Lung microvascular endothelial cell (primary cell): ENCODE measurements at regions not wholly inside any gene's neighbourhood (a gene's known extent, or its start where the extent isn't known, plus 50 kb on each side); places are given as distances from the start of the nearest gene placed in this dataset.

Experiments used
- DNase-seq, 2 donors: peaks; one replicate each; pipeline versions ENCODE4 v3.0.0 to v3.0.0-alpha.2; 2010; ENCODE audit warnings: low read depth in 2 of 2

DNA sequence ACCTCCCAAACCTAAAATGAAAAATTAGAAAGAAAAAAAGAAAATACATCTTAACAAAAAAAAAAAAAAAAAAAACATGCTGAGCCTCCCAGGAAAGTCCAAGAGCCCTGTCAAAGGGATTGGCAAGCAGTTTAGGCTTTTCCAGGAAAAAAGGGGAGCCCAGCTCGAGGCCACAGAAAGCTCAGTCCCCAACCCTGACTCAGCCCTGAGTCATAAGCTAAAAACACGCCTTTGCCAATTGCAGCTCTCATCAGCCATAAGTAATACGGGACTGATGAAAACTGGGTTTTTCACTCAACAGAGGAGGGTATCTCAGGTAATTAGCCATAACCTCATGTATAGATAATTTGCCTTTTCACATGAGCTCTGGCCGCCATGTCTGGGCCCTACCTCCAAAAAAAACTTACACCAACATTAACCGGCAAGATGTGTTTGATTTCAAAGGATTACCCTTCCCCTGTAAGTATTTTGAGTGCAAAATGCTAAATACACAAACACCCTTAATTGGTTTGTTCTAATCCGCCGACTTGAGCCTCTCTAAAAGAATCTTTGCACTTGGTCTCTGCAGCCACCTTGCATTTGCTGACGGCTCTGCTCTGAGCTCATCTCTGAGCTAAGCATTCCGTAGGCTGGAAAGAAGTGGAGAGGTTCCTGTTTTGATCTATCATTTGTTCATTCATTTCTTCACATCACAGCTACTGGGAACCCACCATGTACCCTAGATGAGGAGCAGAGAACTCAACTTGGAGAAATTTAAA, 319.2 kb downstream of the BCL11B start:
- no peak for DNase-seq

DNA sequence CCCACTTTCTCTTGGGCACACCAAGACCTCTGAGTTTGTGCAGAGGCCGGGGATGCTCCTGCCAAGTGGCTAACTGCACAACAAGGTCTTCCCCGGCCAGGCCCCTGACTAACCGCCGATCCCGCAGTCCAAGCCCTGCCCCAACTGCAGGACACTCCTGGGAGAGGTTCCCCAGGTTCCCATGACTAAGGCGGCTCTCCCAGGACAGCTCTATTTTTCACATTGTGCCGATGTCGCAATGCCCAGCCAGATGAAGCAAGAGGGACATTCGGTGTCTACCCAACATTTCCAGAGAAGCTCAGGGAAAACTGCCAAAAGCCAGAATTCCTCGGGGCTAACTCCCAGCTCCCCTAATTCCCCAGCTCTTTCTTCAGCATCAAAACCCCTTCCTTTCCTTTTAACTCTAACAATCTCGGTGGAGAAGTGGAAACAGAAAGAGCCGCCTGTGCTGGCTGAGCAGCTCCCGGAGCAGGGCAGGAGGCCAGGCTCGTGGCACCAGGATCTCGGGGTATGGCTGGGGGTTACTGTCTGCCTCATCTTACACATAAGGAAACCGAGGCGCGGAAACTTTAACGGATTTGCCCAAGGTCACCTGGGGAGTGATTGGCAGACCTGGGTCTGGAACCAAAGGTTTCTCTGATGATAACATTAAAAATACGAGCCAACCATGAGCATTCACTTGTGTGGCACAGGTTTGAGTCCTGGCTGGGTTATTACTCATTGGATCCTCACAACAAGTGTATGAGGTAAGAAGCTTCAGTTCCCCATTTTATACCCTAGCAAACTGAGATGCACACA, 318.2 kb downstream of the BCL11B start:
- no peak for DNase-seq

DNA sequence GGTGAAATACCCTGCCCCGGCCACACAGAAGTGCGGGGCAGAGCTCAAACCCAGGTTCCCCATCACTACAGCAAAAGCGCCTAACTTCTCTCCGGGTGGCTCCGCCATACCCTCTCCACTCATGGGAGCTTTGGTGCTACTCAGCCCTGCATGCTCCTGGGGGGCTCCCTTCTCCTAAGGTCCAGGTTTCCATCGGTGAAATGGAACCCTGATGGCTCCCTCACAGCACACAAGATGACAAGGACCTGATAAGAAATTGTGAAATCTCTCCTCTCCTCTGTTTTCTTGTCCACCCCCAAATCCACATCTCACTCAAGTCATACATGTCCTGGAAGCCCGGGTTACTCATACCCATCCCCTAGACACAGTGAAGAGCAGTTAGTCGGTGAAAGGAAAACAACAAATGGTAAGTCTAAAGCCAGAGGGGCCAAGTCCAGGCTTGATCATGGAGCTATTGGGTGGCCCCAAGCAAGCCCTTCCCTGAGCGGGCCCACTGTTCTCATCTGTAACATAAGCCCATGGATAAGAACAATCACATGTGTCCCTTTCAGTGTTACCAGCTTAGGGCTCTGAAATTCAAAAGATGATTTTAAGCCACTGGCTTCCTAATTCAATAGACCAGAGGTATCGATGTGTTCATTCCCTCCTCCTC, 317.5 kb downstream of the BCL11B start:
- DNase-seq, result no peak

DNA sequence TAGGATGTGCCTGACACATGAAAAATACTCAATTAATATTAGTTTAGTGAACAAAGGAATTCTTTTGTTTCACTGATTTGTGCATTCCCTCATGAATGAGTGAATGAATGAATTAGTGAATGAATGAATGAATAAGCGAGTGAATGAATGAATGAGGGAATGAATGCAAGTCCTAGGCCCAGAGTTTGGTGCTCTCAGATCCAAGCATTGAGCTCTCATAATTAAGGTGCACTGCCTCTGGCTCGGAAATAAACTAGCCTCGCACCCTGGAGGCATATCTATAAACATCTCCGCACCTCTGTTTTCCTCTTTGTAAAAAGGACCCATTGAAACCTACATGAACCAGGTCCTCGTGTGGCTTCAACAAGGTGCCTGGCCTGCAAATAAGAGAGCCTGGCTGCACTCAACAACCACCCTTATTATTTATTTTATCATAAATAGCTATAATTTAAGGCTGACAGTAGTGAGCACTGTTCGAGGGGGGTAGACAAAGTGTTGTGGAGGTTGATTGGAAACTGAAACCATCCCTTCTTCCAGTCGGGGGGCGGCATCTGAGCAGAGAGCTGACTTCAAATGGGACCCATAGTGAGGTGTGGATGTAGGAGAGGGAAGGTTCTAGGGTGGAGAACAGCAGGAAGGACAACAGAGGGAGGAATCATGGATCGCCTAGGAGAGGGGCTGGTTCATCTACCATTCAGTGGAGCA, 316.8 kb downstream of the BCL11B start:
- DNase-seq, result no peak

DNA sequence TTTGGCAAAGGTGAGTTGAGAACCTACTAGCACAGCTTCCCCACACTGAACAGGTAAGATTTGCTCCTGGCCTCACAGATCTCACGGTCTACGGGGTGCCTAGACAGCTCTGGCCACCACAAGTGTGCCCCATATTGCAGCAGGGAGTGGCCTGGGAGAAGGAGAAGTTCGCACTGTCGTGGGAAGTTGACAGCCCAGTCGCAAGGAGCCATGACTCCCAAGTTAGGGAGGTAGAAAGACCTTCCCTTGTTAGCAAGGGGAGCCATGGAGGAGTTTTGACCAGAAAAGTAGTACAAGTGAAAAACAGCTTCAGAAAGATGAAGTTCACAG, 316.3 kb downstream of the BCL11B start:
- no peak for DNase-seq

DNA sequence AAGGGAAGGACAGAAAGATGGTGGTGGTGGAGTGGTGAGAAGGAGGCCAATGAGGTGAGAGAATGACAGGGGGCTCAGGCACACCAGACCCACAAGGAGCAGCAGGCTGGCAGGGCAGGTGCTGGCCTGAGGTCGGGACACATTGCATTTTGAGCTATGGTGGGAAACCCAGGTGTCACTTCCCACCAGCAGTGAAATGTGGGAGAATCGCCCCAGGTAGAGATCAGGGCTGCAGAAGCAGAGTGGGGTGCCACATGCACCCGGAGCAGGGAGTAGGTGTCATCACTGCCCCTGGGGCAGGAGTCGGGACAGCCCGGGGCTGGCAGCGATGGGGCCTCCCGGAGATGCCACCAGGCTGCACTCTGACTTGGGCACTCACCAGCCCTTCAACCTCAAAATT, 315.8 kb downstream of the BCL11B start:
- DNase-seq, result no peak

DNA sequence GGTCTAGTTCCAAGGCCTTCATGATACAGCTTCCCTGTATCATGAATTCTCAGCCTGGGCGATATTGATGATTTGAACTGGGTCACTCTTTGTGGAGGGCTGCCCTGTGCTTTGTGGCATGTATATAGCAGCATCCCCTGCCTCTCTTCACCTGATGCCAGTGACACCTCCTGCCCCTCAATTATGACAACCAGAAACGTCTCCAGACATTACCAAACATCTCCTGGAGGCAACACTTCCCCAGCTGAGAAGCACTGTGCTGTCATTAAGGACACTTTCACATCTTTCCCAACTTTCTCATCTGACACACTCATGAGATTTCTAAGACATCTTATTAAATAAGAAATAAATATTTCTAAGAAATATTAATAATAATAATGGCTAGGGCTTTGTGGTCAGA, 315.3 kb downstream of the BCL11B start:
- DNase-seq, result no peak

DNA sequence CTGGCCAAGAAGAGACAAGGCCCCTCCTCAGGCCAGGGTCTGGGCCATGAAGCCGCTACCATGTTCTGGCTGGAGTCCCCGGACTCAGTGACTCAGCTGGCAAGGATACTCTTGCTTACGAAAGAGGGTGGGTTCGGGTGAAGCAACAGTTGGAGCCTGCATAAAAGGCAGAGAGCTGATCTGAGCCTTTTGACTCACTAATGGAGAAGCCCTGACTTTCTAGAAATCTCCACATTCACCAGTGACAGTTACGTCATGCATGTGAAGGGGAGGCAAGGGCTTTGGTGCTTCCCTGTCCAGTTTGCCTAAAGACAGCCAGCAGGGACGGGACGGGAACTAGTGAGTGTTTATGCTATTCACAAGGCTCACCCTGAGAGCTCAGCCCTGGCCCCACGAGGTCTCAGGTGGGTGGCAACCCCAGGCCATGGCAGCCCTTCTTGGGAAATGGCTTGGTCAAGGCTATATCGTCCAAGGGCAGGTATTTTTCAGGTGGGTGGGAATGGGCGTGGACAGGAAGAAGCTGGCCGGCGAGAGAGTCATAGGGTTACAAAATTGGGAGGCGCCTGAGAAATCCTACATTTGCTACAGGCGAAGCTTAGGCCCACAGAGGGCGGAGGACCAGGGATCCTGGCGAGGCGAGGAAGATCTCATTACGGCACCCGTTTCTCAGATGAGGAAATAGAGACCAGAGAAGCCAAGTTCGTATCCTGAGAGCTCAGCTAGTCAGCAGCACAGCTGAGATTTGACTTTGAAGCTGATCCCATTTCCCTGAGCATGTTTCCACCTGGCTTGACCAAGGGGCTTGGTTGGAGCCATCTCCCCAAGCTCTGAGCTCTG, 314.6 kb downstream of the BCL11B start:
- no peak for DNase-seq

DNA sequence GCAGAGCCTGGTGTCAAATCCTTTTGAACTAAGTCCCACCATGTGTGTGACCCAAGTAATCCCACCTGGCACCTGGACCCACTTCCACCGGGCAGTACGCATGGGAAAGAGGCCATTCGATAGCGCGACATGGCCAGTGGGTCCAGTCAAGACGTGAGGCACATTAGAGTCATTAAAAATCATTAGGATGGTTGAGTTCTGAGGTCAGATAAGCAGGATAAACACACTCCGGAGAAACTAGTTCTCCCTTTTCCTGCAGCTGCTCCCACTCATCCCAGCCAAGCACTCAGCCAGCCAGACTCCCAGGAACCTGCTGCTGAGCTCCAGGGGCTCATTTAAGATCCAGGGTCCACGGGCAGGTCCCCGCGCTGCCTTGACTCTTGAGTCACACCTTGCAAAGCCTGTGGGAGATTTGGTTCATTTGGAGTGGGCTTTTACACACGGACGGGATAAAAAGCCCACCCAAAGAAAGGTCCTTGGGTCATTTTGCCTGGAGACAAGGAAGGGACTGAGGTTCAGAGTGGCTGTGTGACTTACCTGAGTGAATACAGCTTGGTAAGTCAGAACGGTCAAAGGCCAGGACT, 313.9 kb downstream of the BCL11B start:
- DNase-seq, result no peak

DNA sequence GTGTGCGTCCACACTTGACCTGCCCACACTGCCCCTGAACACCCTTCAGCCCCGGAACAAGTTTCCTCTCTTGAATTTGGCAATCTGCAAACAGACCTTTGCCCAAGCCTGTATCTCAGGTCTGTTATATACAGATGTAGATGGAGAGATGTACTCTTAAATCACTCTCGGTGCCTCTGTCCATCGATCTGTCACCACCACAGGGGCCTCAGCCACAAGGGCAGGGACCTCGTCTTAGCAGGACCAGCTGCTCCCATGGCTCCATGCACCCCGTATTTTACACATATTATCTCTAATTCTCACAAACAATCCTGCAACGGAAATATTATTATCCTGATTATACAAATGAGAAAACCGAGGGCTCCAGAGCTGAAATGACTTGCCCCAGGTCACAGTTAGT, 313.4 kb downstream of the BCL11B start:
- DNase-seq, result no peak

DNA sequence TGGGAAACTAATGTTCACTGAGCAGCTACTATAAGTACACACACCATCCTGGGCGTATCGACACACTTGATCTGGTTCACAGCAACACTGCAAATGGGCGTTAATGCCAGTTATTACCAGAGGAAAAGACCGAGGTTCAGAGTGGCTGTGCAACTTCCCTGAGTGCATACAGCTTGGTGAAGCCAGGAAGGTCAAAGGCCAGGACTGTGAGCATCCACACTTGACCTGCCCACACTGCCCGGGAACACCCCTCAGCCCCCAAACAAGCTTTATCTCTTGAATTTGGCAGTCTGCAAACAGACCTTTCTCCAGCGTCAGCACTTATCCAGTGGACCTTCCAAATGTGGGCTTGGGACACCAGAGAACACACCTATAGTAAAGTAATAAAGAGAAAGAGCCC, 312.6 kb downstream of the BCL11B start:
- DNase-seq, result no peak

DNA sequence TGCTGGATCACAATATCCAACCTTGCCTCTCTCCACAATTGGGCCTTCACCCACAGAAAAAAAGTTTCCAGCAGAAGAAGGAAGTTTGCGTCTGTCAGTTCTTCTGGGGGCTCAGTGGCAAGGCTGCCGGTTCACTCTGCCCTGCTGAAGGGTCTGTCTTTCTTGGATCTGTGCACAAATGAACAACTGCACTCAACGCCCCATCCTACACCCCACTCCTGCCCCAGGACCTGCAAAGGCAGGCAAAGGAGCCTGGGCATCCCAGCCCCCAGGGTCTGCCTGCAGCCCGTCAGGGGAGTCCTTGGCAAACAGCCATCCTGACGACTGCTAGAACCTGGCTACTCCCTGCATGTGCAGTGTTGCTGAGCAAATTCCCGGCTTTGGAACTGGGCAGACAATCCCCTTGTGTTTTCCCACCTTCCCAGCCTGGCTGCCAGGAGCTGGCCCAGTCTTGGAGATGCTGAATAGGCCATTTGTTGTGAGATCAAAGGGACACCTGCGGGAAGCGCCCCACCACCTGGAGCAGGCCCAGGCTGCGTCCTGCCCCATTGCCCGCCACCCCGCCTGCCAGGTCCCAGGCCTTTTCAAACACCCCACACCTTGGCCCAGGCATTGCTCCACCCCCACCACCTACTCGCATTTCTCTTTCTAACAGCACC, 311.9 kb downstream of the BCL11B start:
- no peak for DNase-seq

DNA sequence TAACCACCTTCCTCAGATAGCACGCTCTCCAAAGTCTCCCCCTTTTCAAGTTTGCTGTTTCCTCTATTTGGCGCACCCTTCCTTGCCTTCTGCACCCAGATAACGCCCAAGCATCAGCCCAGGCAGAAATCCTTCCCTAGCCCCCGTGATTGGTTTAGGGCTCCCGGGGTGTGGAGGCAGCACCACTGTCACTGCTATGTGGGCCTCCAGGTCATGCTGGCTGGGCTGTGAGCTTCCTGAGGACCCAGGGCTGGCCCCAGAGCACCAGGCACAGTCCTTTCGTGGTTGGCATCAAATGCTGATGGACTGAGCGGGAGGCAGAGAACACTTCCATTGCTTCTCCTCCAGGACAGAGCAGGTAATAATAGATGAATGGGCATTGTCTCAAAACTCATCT, 311.4 kb downstream of the BCL11B start:
- no peak for DNase-seq

DNA sequence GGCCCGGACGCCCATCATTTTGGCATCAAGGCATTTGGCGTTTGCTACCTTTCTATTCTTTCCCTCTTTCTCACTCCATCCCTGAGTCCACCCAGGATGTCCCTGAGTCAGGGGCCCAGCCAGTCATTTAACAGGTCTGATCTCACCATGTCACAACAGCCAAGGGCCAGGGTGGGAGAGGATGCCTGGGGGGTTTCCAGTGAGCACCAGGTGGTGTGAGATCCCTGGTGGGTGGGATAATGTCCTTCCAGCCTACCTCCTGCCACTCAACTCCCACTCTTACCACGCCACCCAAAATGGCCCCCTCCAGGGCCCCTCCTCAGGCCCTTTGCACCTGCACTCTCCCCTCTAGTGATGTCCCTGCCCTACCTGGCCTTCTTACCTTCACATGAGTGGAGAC, 310.8 kb downstream of the BCL11B start:
- DNase-seq, result no peak

DNA sequence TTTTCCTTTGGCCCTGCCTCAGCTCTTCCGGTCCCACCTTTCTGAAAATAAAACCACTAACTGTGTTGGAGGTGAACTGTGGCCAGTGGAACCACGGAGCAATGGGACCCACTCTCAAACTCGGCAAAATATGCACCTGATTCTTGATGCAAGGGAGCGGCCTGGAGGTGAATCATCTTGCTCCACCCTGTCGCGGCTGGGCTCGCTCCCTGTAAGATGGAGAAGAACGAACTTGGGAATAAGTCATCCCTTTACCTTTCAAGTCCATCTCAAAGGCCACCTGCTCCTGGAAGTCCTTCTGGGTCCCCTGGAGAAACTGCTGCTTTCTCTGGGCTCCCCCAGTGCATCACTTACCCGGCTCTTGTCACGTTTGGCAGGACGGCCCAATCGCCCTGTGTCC, 309.9 kb downstream of the BCL11B start:
- DNase-seq, result no peak

DNA sequence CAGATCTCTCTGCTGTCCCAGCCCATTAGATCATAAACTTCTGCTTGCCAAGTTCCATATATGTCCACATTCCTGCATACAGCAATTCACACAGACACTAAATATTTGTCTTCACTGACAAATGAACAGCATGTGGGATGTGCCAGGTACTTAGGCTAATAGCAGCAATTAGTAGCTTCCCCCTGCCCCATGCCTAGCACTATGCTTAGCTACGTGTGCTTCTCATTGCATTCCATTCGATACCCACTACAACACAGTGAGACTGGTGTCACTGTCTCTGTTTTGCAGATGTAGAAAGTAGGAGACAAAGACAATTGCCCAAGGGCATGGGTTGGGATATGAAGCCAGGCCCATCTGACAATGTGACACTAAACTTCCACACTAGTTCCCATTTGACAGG, 308.4 kb downstream of the BCL11B start:
- no peak for DNase-seq

DNA sequence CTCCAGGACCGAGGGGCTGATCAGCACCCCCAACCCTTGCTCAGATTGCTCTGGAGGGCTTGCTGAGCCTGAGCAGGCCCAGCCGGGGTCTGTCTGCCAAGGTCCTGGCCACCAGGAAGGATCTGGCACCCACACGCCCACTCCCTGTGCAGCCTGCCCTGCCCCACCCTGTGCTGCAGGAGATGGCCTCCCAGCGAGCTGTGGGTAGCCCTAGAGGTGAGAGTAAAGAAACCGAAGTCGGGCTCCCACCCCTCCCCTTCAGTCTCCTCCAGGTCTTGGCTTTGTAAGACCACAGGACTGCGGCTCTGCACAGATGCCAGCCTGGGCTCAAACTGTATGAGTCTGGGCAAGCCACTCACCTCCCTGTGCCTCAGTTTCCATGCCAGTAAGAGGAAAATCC, 307.8 kb downstream of the BCL11B start:
- no peak for DNase-seq

DNA sequence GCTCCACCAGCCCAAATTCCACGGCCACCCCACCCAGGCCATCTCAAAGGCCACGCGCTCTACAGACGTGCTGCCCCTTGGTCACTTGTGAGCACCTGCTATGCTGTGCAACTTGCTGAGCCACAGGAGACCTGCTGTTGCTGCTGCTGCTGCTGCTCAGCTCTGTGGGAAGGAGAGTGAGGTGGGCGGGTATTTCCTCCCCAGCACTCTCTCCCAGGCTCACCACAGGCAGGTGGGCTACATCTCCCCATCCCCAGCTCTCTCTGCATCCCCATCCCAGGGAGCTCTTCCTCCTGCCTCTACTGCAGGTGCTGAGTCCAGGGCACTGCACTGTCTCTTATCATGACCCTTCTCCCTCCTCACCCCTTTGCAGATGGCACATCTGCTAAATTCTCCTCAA, 306.9 kb downstream of the BCL11B start:
- no peak for DNase-seq

DNA sequence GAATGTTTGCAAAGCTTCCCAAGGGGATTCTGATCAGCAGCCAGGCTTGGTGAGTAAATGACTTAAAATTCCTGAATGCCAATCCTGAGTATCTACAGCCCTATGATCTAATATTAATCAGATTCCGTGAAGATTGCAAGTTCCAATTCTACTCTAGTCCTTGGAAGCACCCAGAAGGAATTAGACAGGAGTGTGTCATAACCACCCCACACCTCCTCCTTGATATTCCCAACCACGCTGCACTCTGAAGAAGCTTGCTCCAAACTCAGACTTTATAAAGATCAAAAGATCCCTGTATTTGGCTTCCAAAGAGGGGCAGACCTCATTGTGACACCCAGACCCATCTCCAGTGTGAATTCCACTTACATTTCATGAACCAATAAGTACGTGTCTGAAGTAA, 306.0 kb downstream of the BCL11B start:
- no peak for DNase-seq

DNA sequence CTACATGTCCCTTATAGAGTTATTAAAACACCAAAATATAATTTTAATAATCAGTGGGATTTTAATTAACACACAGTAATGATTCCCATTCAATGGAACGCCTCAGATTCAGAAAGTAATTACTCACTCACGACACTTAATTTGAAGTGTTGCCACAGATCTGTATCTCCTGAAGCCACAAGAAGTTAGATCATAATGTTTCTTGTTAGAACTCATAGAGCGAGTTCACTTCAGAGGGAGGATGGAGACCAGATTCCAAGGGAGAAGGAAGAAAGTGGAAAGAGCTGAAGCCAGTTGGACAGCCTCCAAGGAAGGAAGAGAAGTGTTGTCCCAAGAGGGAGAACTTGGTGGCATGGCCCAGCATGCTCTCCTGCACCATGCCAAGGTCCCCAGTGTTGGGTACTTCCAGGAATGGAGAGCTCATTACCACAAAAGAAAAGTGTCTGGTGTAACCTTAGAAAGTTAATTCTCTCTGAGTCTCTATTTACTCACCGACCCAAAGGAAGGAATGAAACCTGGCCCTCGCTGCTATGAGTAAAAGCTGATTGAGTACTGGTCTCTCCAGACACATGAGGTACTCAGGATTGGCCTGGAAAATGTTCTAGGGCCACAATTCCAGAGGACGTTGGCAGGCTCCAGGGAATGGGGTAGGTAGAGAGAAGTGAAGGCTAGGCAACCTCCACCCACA, 305.4 kb downstream of the BCL11B start:
- DNase-seq, result no peak
